H1 (cell line): ENCODE measurements at regions not wholly inside any gene's neighbourhood (a gene's known extent, or its start where the extent isn't known, plus 50 kb on each side); places are given as distances from the start of the nearest gene placed in this dataset.

Experiments
- CBX5 ChIP-seq: fragments of 300-800, 300-1000 bp; sonication (generic); IDR thresholded peaks from 2 replicates; pipeline ENCODE4 v1.7.1; 2016; ENCODE audit warnings: antibody characterized with exemption, low read length, low read depth
- CTBP2 ChIP-seq: IDR thresholded peaks from 2 replicates; pipeline ENCODE4 v1.7.0; 2011; ENCODE audit warnings: borderline replicate concordance, mild to moderate bottlenecking, moderate library complexity, mixed read lengths, low read length; ENCODE audit not compliant: insufficient read depth, insufficient read length
- KDM5A ChIP-seq: fragments of 200-600 bp; IDR thresholded peaks from 2 replicates; pipeline ENCODE4 v1.7.1; 2012; ENCODE audit warnings: mild to moderate bottlenecking, low read length, inconsistent platforms, mixed read lengths
- RBBP5 ChIP-seq: IDR thresholded peaks from 2 replicates; pipeline ENCODE4 v1.7.1; 2012; ENCODE audit warnings: low read depth, mild to moderate bottlenecking, inconsistent platforms, low read length, moderate library complexity, borderline replicate concordance
- RNF2 ChIP-seq: fragments of 200-900, 300-1000 bp; sonication (generic); IDR thresholded peaks from 2 replicates; pipeline ENCODE4 v1.7.1; 2016; ENCODE audit warnings: borderline replicate concordance, low read depth, mild to moderate bottlenecking, antibody characterized with exemption, low read length; ENCODE audit not compliant: poor library complexity, severe bottlenecking; ENCODE audit errors: missing control alignments
- SAP30 ChIP-seq: fragments of 300-600 bp; sonication (generic); IDR thresholded peaks from 2 replicates; pipeline ENCODE4 v1.7.1; 2012; ENCODE audit warnings: low read length, moderate library complexity, mild to moderate bottlenecking, inconsistent platforms; ENCODE audit not compliant: insufficient read depth, insufficient replicate concordance
- SIRT6 ChIP-seq: IDR thresholded peaks from one replicate; pipeline ENCODE4 v1.7.1; 2012; ENCODE audit warnings: low read length, inconsistent platforms
- SP1 ChIP-seq: IDR thresholded peaks from 2 replicates; pipeline ENCODE4 v1.6.1; 2011; ENCODE audit warnings: low read depth, low read length
- SUZ12 ChIP-seq: fragments of 200-600 bp; sonication (generic); IDR thresholded peaks from 2 replicates; pipeline ENCODE4 v1.6.1; 2012; ENCODE audit warnings: mild to moderate bottlenecking, inconsistent platforms, low read length, moderate library complexity, mixed read lengths
- TCF12 ChIP-seq: IDR thresholded peaks from 2 replicates; pipeline ENCODE4 v1.6.1; 2011; ENCODE audit warnings: low read depth, mild to moderate bottlenecking, low read length
- ZNF274 ChIP-seq: IDR thresholded peaks from 2 replicates; pipeline ENCODE4 v1.7.0; 2012; ENCODE audit warnings: low read length, borderline replicate concordance; ENCODE audit errors: extremely low read depth

DNA sequence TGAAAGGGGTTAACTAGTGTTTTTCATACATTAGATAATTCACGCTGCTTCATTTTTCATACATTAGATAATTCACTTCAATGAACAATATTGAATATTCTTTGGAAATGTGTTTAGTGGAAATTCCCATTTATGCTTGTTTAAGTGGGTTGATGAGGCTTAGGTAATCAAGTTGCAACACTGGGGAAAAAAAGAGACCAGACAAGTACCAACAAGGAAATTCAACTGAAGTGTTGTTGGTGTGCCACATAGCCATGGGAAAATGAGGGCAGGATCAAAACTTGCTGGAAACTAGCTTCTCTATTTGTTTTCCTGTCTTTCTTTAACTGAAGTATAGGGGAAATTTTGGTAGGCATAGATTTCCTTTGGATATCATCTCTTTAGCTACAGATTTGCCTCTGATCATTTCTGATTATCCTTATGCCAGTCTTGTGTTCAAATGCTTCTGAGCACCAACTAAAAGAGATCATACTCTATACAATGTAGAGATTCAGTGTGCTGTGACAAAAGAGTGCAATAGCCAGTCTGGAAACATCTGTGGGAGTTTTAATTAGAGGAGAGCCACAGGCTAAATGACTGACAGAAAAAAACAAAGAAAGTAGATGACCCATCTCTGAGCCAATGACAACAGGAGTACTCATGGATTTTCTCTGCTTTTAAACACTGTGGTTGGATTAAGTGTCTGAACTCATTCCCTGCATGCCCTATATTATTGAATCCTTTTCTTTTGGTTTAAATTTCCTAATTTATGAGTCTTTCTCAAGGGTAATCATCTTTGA is 67.6 kb upstream of the CTSC start (continued):
- no peak for TF ChIP-seq RBBP5
- TF ChIP-seq SIRT6, result no peak
- no peak for TF ChIP-seq SAP30
- no peak for TF ChIP-seq CBX5
- no peak for TF ChIP-seq SUZ12
- no peak for TF ChIP-seq KDM5A
- TF ChIP-seq TCF12, result no peak
- TF ChIP-seq RNF2, result no peak
- TF ChIP-seq CTBP2, result no peak
- no peak for TF ChIP-seq ZNF274
- no peak for TF ChIP-seq SP1
